ENCODE measurements at regions not wholly inside any gene's neighbourhood (a gene's known extent, or its start where the extent isn't known, plus 50 kb on each side); places are given as distances from the start of the nearest gene placed in this dataset.
A peak's percentile ranks its signal among the peaks of the same experiment; 100 is the strongest.

- no peak for DNase-seq
Measured at GRCh38 chr5:8048920-8049319, 180.0 kb downstream of the MTRR start.

GRCh38 chr5:8050616-8051175, 181.7 kb downstream of the MTRR start:
- DNase-seq = no peak

GRCh38 chr5:8053270-8053669, 184.3 kb downstream of the MTRR start:
- DNase-seq = no peak

GRCh38 chr5:8057769-8058168, 188.8 kb downstream of the MTRR start:
- DNase-seq = no peak

- no peak for DNase-seq
Measured at GRCh38 chr5:8058616-8059190, 189.8 kb downstream of the MTRR start.

GRCh38 chr5:8059337-8059736, 190.4 kb downstream of the MTRR start:
- no peak for DNase-seq

- DNase-seq = no peak
Measured at GRCh38 chr5:8060235-8060952, 191.4 kb downstream of the MTRR start.

GRCh38 chr5:8060953-8061429, 192.0 kb downstream of the MTRR start:
- peak in 18 of 56 donors; percentile 10 to 59 (median 19) for DNase-seq

GRCh38 chr5:8062521-8062920, 193.6 kb downstream of the MTRR start:
- DNase-seq = no peak

- DNase-seq = no peak
Measured at GRCh38 chr5:8068078-8068477, 199.1 kb downstream of the MTRR start.

GRCh38 chr5:8070138-8070537, 201.2 kb downstream of the MTRR start:
- DNase-seq = no peak

- DNase-seq = no peak
Measured at GRCh38 chr5:8079056-8079455, 210.1 kb downstream of the MTRR start.

- no peak for DNase-seq
Measured at GRCh38 chr5:8081179-8081578, 212.2 kb downstream of the MTRR start.

- DNase-seq = no peak
Measured at GRCh38 chr5:8093669-8094068, 224.7 kb downstream of the MTRR start.

GRCh38 chr5:8094304-8094703, 225.4 kb downstream of the MTRR start:
- DNase-seq = no peak

- no peak for DNase-seq
Measured at GRCh38 chr5:8097146-8097545, 228.2 kb downstream of the MTRR start.

- DNase-seq = no peak
Measured at GRCh38 chr5:8098081-8098480, 229.1 kb downstream of the MTRR start.

- no peak for DNase-seq
Measured at GRCh38 chr5:8102714-8103113, 233.8 kb downstream of the MTRR start.

GRCh38 chr5:8114597-8115266, 245.8 kb downstream of the MTRR start:
- DNase-seq = no peak

GRCh38 chr5:8123559-8123958, 254.6 kb downstream of the MTRR start:
- DNase-seq = no peak

- DNase-seq = no peak
Measured at GRCh38 chr5:8134609-8135008, 265.7 kb downstream of the MTRR start.

- DNase-seq = no peak
Measured at GRCh38 chr5:8135742-8136141, 266.8 kb downstream of the MTRR start.
